Right ventricle myocardium inferior (tissue), 1 donor: ENCODE measurements at regions not wholly inside any gene's neighbourhood (a gene's known extent, or its start where the extent isn't known, plus 50 kb on each side); places are given as distances from the start of the nearest gene placed in this dataset. TPM values are rescaled to one million over a fixed set of nuclear protein-coding genes. Genes with fewer than 3 reads are reported as not detected.

Experiments used
- microRNA-seq: library from miRNA; unstranded; fragments of <30 nt; microRNA quantifications from one replicate; pipeline ENCODE4 v1.2.0, GENCODE V29; 2020
- donor health status: DM: no; HTN: yes; CAD: no; lungs with severe emphysema.

Small RNA genes in the stretch of these regions (microRNA-seq; reads per million reads assigned to microRNA genes)
- not detected for gene MIR3680-1
